GM12865 (cell line): ENCODE measurements at regions not wholly inside any gene's neighbourhood (a gene's known extent, or its start where the extent isn't known, plus 50 kb on each side); places are given as distances from the start of the nearest gene placed in this dataset.

Source experiments
- DNase-seq: peaks from one replicate; pipeline ENCODE4 v3.0.0; 2010; ENCODE audit warnings: low read depth
- H3K4me3 ChIP-seq: 2 replicates; pipeline ENCODE4 v1.5.1; 2011; ENCODE audit warnings: mild to moderate bottlenecking, low read depth, low read length, control low read depth
- CTCF ChIP-seq: IDR thresholded peaks from 2 replicates; pipeline ENCODE4 v1.5.1; 2011; ENCODE audit warnings: low read length, control low read depth, low read depth, inconsistent platforms; ENCODE audit not compliant: insufficient read depth; ENCODE audit errors: missing control alignments

- no peak overlapping the region for H3K4me3 ChIP-seq
- DNase-seq = no peak
- no peak for TF ChIP-seq CTCF
Measured at GRCh38 chr22:47690166-47690565, 927.7 kb downstream of the TBC1D22A start.

- H3K4me3 ChIP-seq = no peak overlapping the region
- TF ChIP-seq CTCF = no peak
- DNase-seq = no peak
Measured at GRCh38 chr22:47687776-47688175, 925.3 kb downstream of the TBC1D22A start.

- no peak for TF ChIP-seq CTCF
- no peak overlapping the region for H3K4me3 ChIP-seq
- no peak for DNase-seq
Measured at GRCh38 chr22:47687346-47687655, 924.9 kb downstream of the TBC1D22A start.

GRCh38 chr22:47686594-47687345, 924.3 kb downstream of the TBC1D22A start:
- no peak overlapping the region for H3K4me3 ChIP-seq
- no peak for TF ChIP-seq CTCF
- DNase-seq = no peak

- DNase-seq = no peak
- TF ChIP-seq CTCF = no peak
- H3K4me3 ChIP-seq = no peak overlapping the region
Measured at GRCh38 chr22:47681411-47682165, 919.1 kb downstream of the TBC1D22A start.

GRCh38 chr22:47678636-47679287, 916.3 kb downstream of the TBC1D22A start:
- TF ChIP-seq CTCF = no peak
- no peak overlapping the region for H3K4me3 ChIP-seq
- DNase-seq = no peak
